Esophagus muscularis mucosa (tissue), 3 donors: ENCODE measurements at regions not wholly inside any gene's neighbourhood (a gene's known extent, or its start where the extent isn't known, plus 50 kb on each side); places are given as distances from the start of the nearest gene placed in this dataset.

Experiments
- POLR2A ChIP-seq: fragments of 450-650 bp; IDR thresholded peaks from one replicate; pipeline ENCODE4 v1.6.1; 2017; ENCODE audit warnings: antibody characterized with exemption, moderate library complexity, mild to moderate bottlenecking, low read depth
- POLR2AphosphoS5 ChIP-seq, 2 donors: sonication (generic); formaldehyde crosslinking; IDR thresholded peaks; one replicate each; pipeline ENCODE4 v1.6.1; 2017; ENCODE audit warnings: antibody characterized with exemption in 2 of 2
- TF ChIP-seq, protein P1 (sequence below), 3 experiments: fragments of 200-600 bp in 2 of 3; fragments of 450-650 bp in 1 of 3; sonication (generic) in 2 of 3; IDR thresholded peaks; one replicate each; pipeline ENCODE4 v1.5.1; 2017 to 2019; ENCODE audit warnings: antibody characterized with exemption in 3 of 3, mild to moderate bottlenecking in 2 of 3, moderate library complexity in 1 of 3

DNA sequence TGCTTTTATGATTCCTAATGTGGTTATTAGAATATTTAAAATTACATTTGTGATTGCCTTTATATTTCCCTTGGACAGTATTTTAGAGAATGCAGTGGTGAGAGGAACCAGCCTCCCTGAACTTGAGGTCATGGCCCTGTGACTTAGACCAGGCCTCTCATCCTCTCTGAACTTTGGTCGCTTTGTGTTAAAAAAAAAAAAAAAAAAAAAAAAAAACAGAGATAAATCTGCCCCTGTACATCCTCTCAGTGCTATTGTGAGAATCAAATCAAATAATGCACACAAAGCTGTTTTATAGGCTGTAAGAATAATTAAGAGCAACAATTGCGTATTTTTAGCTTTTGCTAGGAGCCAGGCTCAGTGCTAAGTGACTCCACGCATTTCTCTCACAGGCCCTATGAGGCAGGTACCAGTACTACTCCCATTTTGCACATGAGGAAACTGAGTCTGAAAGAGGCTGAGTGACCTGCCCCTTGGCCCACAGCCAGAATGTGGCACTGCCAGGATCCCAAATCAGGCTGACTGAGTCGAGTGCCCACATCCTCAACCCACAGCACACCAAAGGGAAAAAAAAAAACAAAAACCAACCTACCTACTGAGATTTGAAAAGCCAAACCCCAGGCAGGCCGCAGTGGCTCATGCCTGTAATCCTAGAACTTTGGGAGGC is 110.3 kb upstream of the LARP1 start:
- TF ChIP-seq, protein P1, sequence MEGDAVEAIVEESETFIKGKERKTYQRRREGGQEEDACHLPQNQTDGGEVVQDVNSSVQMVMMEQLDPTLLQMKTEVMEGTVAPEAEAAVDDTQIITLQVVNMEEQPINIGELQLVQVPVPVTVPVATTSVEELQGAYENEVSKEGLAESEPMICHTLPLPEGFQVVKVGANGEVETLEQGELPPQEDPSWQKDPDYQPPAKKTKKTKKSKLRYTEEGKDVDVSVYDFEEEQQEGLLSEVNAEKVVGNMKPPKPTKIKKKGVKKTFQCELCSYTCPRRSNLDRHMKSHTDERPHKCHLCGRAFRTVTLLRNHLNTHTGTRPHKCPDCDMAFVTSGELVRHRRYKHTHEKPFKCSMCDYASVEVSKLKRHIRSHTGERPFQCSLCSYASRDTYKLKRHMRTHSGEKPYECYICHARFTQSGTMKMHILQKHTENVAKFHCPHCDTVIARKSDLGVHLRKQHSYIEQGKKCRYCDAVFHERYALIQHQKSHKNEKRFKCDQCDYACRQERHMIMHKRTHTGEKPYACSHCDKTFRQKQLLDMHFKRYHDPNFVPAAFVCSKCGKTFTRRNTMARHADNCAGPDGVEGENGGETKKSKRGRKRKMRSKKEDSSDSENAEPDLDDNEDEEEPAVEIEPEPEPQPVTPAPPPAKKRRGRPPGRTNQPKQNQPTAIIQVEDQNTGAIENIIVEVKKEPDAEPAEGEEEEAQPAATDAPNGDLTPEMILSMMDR (IDR thresholded peaks at IDR 0.05) = no peak
- no peak for TF ChIP-seq POLR2AphosphoS5 (IDR thresholded peaks at IDR 0.05)
- no peak for TF ChIP-seq POLR2A
